ENCODE measurements at regions not wholly inside any gene's neighbourhood (a gene's known extent, or its start where the extent isn't known, plus 50 kb on each side); places are given as distances from the start of the nearest gene placed in this dataset.

- H3K4me3 Mint-ChIP-seq, result no peak overlapping the region
- no peaks in the 10 kb centered on the region for H3K36me3 Mint-ChIP-seq (ENCODE audit: low read depth)
- H3K27me3 Mint-ChIP-seq (ENCODE audit: low read depth, poor library complexity), result peaks cover 4% of the 10 kb centered on the region
- peaks cover 29% of the 10 kb centered on the region for H3K9me3 Mint-ChIP-seq
- H3K27ac Mint-ChIP-seq, result no peak overlapping the region
- DNase-seq, result no peak
- H3K4me1 Mint-ChIP-seq, result no peaks in the 10 kb centered on the region
- TF ChIP-seq CTCF (IDR thresholded peaks at IDR 0.05), result no peak
These were observed 605.5 kb upstream of the FAM98A start for GRCh38 chr2:34204560-34204959.

DNA sequence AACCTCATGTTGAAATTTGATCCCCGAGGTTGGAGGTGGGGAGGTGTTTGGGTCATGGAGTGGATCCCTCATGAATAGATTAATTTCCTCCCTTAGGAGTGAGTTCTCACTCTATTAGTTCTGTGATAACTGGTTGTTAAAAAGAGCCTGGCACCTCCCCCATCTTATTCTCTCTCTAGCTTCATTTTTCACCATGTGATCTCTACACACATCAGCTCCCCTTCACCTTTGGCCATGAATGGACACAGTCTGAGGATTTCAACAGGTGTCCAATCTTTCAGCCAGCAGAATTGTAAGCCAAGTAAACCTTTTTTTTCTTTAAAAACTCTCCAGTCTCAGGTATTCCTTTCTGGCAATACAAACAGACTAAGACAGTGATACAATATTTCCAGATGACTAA is 602.0 kb upstream of the FAM98A start:
- no peaks in the 10 kb centered on the region for H3K36me3 Mint-ChIP-seq (ENCODE audit: low read depth)
- DNase-seq, result no peak
- H3K4me1 Mint-ChIP-seq, result peaks cover 5% of the 10 kb centered on the region
- no peak for TF ChIP-seq CTCF (IDR thresholded peaks at IDR 0.05)
- no peaks in the 10 kb centered on the region for H3K27me3 Mint-ChIP-seq (ENCODE audit: low read depth, poor library complexity)
- H3K9me3 Mint-ChIP-seq, result peaks cover 16% of the 10 kb centered on the region
- H3K27ac Mint-ChIP-seq, result no peak overlapping the region
- no peak overlapping the region for H3K4me3 Mint-ChIP-seq

DNA sequence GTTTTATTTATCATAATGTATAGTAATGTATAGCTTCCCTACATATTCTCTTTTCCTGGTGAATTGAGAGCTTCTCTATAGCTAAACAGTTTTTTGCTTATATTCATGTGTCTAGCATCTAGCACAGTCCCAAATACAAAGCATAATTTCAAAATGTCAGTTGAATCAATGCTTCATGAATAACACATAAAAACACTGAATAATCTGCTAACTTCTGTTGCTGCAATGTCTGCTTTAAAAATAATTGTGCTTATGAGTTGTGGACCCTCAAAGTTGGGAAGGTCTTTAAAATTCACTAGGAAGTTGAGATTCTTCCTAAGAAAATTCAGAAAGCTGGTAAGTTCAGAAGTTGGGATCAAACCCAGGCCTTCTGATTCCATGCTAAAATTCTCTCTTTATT is 600.9 kb upstream of the FAM98A start:
- Mint-ChIP-seq H3K27me3 (ENCODE audit: low read depth, poor library complexity) (no peaks in the 10 kb centered on the region), H3K9me3 (peaks cover 16% of the 10 kb centered on the region), H3K4me3 (no peak overlapping the region), H3K27ac (no peak overlapping the region), H3K4me1 (peaks cover 5% of the 10 kb centered on the region), H3K36me3 (ENCODE audit: low read depth) (no peaks in the 10 kb centered on the region)
- no peak for DNase-seq
- no peak for TF ChIP-seq CTCF (IDR thresholded peaks at IDR 0.05)

GRCh38 chr2:34193164-34193563 is 594.1 kb upstream of the FAM98A start:
- Mint-ChIP-seq H3K27me3 (ENCODE audit: low read depth, poor library complexity) (no peaks in the 10 kb centered on the region), H3K9me3 (peaks cover 17% of the 10 kb centered on the region), H3K36me3 (ENCODE audit: low read depth) (no peaks in the 10 kb centered on the region), H3K4me1 (peaks cover 9% of the 10 kb centered on the region), H3K27ac (no peak overlapping the region), H3K4me3 (no peak overlapping the region)
- DNase-seq, result no peak
- TF ChIP-seq CTCF (IDR thresholded peaks at IDR 0.05), result no peak

DNA sequence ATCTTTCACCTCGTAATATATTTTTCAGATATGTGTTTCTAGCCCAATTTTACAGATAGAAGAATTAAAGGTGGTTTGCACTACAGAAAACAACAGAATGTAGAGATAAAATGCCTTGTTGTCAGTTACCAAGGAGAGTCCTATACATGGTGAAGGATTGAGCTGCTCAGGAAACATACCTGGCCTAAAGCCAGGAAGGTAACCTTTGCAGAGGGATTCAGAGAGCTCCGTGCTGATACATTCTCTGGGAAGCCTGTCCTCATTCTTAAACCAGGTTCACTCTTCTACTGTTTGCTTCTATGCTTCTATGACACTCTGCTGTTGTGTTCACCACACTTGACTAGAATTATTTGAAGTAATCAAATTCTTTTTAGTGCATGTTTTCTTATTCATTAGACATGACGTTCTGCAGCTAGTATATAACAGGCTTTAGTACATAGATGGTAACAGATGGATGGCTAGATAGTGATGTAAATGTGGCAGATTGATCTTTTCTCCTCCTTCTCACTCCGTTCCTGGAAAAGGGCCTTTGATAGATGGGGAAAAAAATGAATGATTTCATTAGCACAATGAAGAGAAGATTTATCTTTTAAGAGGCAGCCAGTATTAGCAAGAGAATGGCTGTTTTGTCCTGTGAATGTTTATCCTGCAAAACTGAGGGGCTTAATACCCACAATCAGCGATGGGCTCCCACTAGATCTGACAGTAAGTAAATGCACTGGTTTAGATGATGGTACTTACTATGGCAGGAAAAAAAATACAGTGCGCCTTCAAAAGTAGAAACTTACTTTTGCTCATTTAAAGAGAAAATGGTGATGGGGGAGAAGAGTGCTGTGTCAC is 589.6 kb upstream of the FAM98A start:
- TF ChIP-seq CTCF (IDR thresholded peaks at IDR 0.05), result no peak
- Mint-ChIP-seq H3K36me3 (ENCODE audit: low read depth) (no peaks in the 10 kb centered on the region), H3K4me1 (peaks cover 13% of the 10 kb centered on the region), H3K27me3 (ENCODE audit: low read depth, poor library complexity) (no peaks in the 10 kb centered on the region), H3K9me3 (peaks cover 24% of the 10 kb centered on the region), H3K4me3 (no peak overlapping the region), H3K27ac (no peak overlapping the region)
- no peak for DNase-seq

DNA sequence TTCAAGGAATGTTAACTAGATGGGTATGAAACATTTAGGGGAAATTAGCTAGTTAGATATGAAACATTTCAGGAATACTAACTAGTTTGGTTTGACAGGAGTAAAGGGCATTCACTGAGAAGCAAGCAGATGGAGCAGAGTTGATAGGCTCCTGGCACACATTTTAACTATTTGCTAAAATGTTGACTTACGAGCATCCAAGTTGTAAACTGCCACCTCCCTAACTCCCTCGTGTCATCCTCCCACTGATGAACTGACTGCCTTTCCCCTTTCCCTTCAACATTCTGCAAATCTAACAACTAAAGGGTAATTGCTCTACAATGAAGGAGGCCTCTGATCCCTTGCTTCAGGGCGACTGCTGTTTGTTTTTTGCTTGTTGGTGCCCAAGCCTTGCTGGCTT is 580.4 kb upstream of the FAM98A start:
- H3K36me3 Mint-ChIP-seq (ENCODE audit: low read depth), result no peaks in the 10 kb centered on the region
- no peaks in the 10 kb centered on the region for H3K27me3 Mint-ChIP-seq (ENCODE audit: low read depth, poor library complexity)
- H3K4me3 Mint-ChIP-seq, result no peak overlapping the region
- peaks cover 35% of the 10 kb centered on the region for H3K9me3 Mint-ChIP-seq
- TF ChIP-seq CTCF (IDR thresholded peaks at IDR 0.05), result no peak
- DNase-seq, result no peak
- H3K4me1 Mint-ChIP-seq, result peaks cover 17% of the 10 kb centered on the region
- H3K27ac Mint-ChIP-seq, result peak overlapping the region; percentile 65

Measured in nephron progenitor cell (in vitro differentiated cells).